ENCODE measurements at regions not wholly inside any gene's neighbourhood (a gene's known extent, or its start where the extent isn't known, plus 50 kb on each side); places are given as distances from the start of the nearest gene placed in this dataset.

GRCh38 chr19:30076101-30076551, 134.1 kb downstream of the URI1 start:
- H4K20me1 ChIP-seq (replicated peaks; ENCODE audit: control insufficient read depth, insufficient read depth, low read length): peaks cover 3% of the 10 kb centered on the region; the same call in 1 of the 2 replicates
- no peaks in the 10 kb centered on the region for H3K9me1 ChIP-seq (ENCODE audit: control insufficient read depth, insufficient read depth, low read length)
- BruUV-seq (replicated peaks): no TSS peak
- no peak for FAIRE-seq
- peak; percentile 62 for ATAC-seq
- H3K36me3 ChIP-seq (ENCODE audit: control insufficient read depth, insufficient read depth, low read length): no peaks in the 10 kb centered on the region
- peaks cover 18 to 64% of the 10 kb centered on the region in 2 experiments for H3K27me3 ChIP-seq (ENCODE audit: control insufficient read depth in 2 of 2, insufficient read depth in 2 of 2, low read length in 2 of 2)
- in situ Hi-C loops (cut with MboI) (no loop called here), intact Hi-C loops (cut with micrococcal nuclease) (no loop called here)
- H3K4me1 ChIP-seq (replicated peaks in 1 of 2; ENCODE audit: control insufficient read depth in 2 of 2, insufficient read depth in 2 of 2, low read length in 2 of 2): peaks cover 0 to 4% of the 10 kb centered on the region in 2 experiments; a peak in 1 of 5 replicates
- no peaks in the 10 kb centered on the region for H3K9me3 ChIP-seq (replicated peaks; ENCODE audit: control insufficient read depth, insufficient read depth, low read depth, low read length)
- no peak overlapping the region for H3K4me2 ChIP-seq (ENCODE audit: insufficient read depth, low read length)
- H3K9ac ChIP-seq (ENCODE audit: insufficient read depth in 1 of 2, low read depth in 2 of 2, low read length in 2 of 2): no peak overlapping the region
- no peak for DNase-seq (ENCODE audit: extremely low read depth in 1 of 4, low spot score in 3 of 4)
- H3K4me3 ChIP-seq: no peak overlapping the region
- no peak overlapping the region for H3K27ac ChIP-seq (ENCODE audit: extremely low read depth, low read depth, low read length)
- ChIA-PET CTCF (ENCODE audit: low intra/inter-chr PET ratio) (no interaction called here), POLR2A (interaction anchor here (0.5 kb wide), 1 partner anchor 546 kb away, joined by 5 read pairs; no protein-coding TSS in a partner anchor)
- 0% methylated on average over 7 of the region's 11 CpGs for WGBS (ENCODE audit: insufficient coverage, low coverage, missing lambda C conversion rate)
- TF ChIP-seq CTCF (IDR thresholded peaks at IDR 0.05 in 2 of 3, conservative IDR thresholded peaks at IDR 0.05 in 1 of 3; ENCODE audit: insufficient read depth in 2 of 3, low read depth in 1 of 3, low read length in 3 of 3): 0 out of 6 replicates have a peak, but pooled peaks of 2 of the 3 experiments have one; percentile 3 to 9
- TF ChIP-seq KDM2B (CRISPR knock-in tag; IDR thresholded peaks at IDR 0.05): no peak
- no peak overlapping the region for H2AFZ ChIP-seq (ENCODE audit: low read depth, low read length)
- no peaks in the 10 kb centered on the region for H3K79me2 ChIP-seq (ENCODE audit: control insufficient read depth, insufficient read depth, low read length)

All from K562 (cell line).